SK-N-SH (cell line): ENCODE measurements at regions not wholly inside any gene's neighbourhood (a gene's known extent, or its start where the extent isn't known, plus 50 kb on each side); places are given as distances from the start of the nearest gene placed in this dataset.

Experiments
- CHD2 ChIP-seq: fragments of 150-350 bp; IDR thresholded peaks from 2 replicates; pipeline ENCODE4 v1.6.1; 2018; ENCODE audit warnings: low read length; ENCODE audit not compliant: partially characterized antibody
- CTCF ChIP-seq: fragments of 200-600 bp; sonication (generic); IDR thresholded peaks from 2 replicates; pipeline ENCODE4 v1.6.1; 2017; ENCODE audit warnings: antibody characterized with exemption, mild to moderate bottlenecking, moderate library complexity
- EP300 ChIP-seq, 2 experiments: IDR thresholded peaks; 2 replicates each; pipeline versions ENCODE4 v1.4.0 to v1.6.1; 2012; ENCODE audit warnings: borderline replicate concordance in 1 of 2, low read depth in 1 of 2, low read length in 1 of 2
- EZH2phosphoT487 ChIP-seq: fragments of 200-600 bp; sonication (generic); IDR thresholded peaks from 2 replicates; pipeline ENCODE4 v1.6.1; 2017; ENCODE audit warnings: low read depth, mixed run types, mild to moderate bottlenecking, antibody characterized with exemption, moderate library complexity, borderline replicate concordance
- FOXM1 ChIP-seq: IDR thresholded peaks from 2 replicates; pipeline ENCODE4 v1.4.0; 2012; ENCODE audit warnings: low read depth, mild to moderate bottlenecking
- POLR2AphosphoS5 ChIP-seq: IDR thresholded peaks from 2 replicates; pipeline ENCODE4 v1.6.1; 2012; ENCODE audit warnings: low read depth, low read length
- RAD21 ChIP-seq: IDR thresholded peaks from 2 replicates; pipeline ENCODE4 v1.6.1; 2012; ENCODE audit warnings: mild to moderate bottlenecking, low read length
- RCOR1 ChIP-seq: fragments of 150-350 bp; IDR thresholded peaks from 2 replicates; pipeline ENCODE4 v1.6.1; 2017; ENCODE audit warnings: antibody characterized with exemption, low read length
- REST ChIP-seq: IDR thresholded peaks from 2 replicates; pipeline ENCODE4 v1.6.1; 2012; ENCODE audit warnings: mild to moderate bottlenecking, low read depth, low read length, moderate library complexity
- RFX5 ChIP-seq: IDR thresholded peaks from 2 replicates; pipeline ENCODE4 v1.6.1; 2012; ENCODE audit warnings: mild to moderate bottlenecking, improper control_type of control experiment, low read length
- RXRA ChIP-seq: IDR thresholded peaks from 2 replicates; pipeline ENCODE4 v1.4.0; 2012; ENCODE audit warnings: low read depth, mild to moderate bottlenecking, borderline replicate concordance
- SIN3A ChIP-seq: IDR thresholded peaks from 2 replicates; pipeline ENCODE4 v1.6.1; 2012; ENCODE audit warnings: low read depth, mild to moderate bottlenecking, low read length, moderate library complexity, borderline replicate concordance
- SMC3 ChIP-seq: IDR thresholded peaks from 2 replicates; pipeline ENCODE4 v1.6.1; 2012; ENCODE audit warnings: low read depth, low read length, improper control_type of control experiment
- USF1 ChIP-seq: IDR thresholded peaks from 2 replicates; pipeline ENCODE4 v1.4.0; 2012; ENCODE audit warnings: low read depth, borderline replicate concordance

- TF ChIP-seq REST (no peak), POLR2AphosphoS5 (no peak), RFX5 (no peak), SMC3 (no peak), CTCF (no peak), RXRA (no peak), EP300 (IDR thresholded peaks at IDR 0.05; ENCODE audit: borderline replicate concordance in 1 of 2, low read depth in 1 of 2, low read length in 1 of 2) (no peak), SIN3A (no peak), FOXM1 (no peak), CHD2 (no peak), EZH2phosphoT487 (no peak), RCOR1 (no peak), RAD21 (no peak), USF1 (no peak)
Observed at GRCh38 chrX:121146059-121146628, 98.7 kb downstream of the GLUD2 start.
